Right lobe of liver (tissue), 6 donors: ENCODE measurements at regions not wholly inside any gene's neighbourhood (a gene's known extent, or its start where the extent isn't known, plus 50 kb on each side); places are given as distances from the start of the nearest gene placed in this dataset.

Experiments
- ATAC-seq, 4 donors: fragments of 200-7000 bp; cut with Tn5 transposase; one replicate each; pipeline ENCODE4 v1.9.1; 2020; ENCODE audit warnings: mild to moderate bottlenecking in 4 of 4, moderate library complexity in 4 of 4
- DNase-seq, 3 donors: peaks; one replicate each; pipeline ENCODE4 v3.0.0-alpha.2; 2020
- H3K27ac ChIP-seq, 3 donors: fragments of 200-600 bp; one replicate each; pipeline ENCODE4 v1.8.0; 2022
- H3K27me3 ChIP-seq, 2 donors: fragments of 200-600 bp; one replicate each; pipeline ENCODE4 v1.8.0; 2022
- H3K36me3 ChIP-seq, 4 donors: fragments of 200-600 bp; sonication (generic) in 1 of 4; one replicate each; pipeline versions ENCODE4 v1.5.1 to v1.8.0; 2017 to 2022; ENCODE audit warnings: control low read depth in 1 of 4
- H3K4me1 ChIP-seq, 4 donors: fragments of 200-600 bp; sonication (generic) in 1 of 4; one replicate each; pipeline versions ENCODE4 v1.5.1 to v1.8.0; 2017 to 2022; ENCODE audit warnings: control low read depth in 1 of 4
- H3K4me3 ChIP-seq, 3 donors: fragments of 200-600 bp; one replicate each; pipeline ENCODE4 v1.8.0; 2022
- H3K9me3 ChIP-seq, 4 donors: fragments of 200-600 bp; sonication (generic) in 1 of 4; one replicate each; pipeline versions ENCODE4 v1.5.1 to v1.8.0; 2017 to 2022; ENCODE audit warnings: control low read depth in 1 of 4
- POLR2A ChIP-seq: fragments of 450-650 bp; IDR thresholded peaks from one replicate; pipeline ENCODE4 v1.6.1; 2017; ENCODE audit warnings: antibody characterized with exemption, mild to moderate bottlenecking
- WGBS: methylation state at CpG from one replicate; pipeline ENCODE4 v1.1.6; 2018; ENCODE audit warnings: low coverage, low lambda C conversion rate; ENCODE audit not compliant: insufficient coverage; ENCODE audit errors: missing lambda C conversion rate; 5-methylcytosine and 5-hydroxymethylcytosine counted together
- intact Hi-C, 2 donors: fragments of 100-400 bp; cut with DNase I; formaldehyde crosslinking; loops; one replicate each; pipeline versions ENCODE4 v1.11.2 to v1.14.1; 2022
- TF ChIP-seq, protein P1 (sequence below), 4 donors: fragments of 200-600 bp in 3 of 4; fragments of 450-650 bp in 1 of 4; IDR thresholded peaks; one replicate each; pipeline versions ENCODE4 v1.5.1 to v1.8.0; 2016 to 2022; ENCODE audit warnings: antibody characterized with exemption in 4 of 4, mild to moderate bottlenecking in 2 of 4
- donor health status: DM: no; HTN: yes; CAD: no.
- donor health status: DM: no; HTN: no; CAD: no.
- donor health status: DM: no; HTN: no; CAD: no.
- donor health status: DM: no; HTN: yes; CAD: no.
- donor health status: DM: no; HTN: yes; CAD: no.

DNA sequence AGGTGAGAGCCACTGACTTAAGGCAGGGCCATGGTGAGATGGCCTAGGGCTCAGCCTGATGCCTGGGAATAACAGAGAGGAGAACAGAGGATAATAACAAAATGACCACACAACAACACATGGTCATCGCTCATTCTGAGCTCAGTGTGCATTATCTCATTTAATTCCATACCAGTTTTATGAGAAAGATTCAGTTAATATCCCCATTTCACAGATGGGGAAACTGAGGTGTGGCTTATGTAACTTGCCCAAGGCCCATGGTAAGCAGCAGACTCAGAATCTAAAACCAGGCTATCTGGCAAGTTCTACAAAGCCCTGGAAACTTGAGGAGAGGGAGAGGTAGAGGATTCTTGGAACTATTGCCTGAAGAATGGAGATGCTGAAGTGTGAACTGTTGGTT, 200.9 kb upstream of the PMEPA1 start:
- DNase-seq (no peak), ATAC-seq (no peak)
- TF ChIP-seq, protein P1, sequence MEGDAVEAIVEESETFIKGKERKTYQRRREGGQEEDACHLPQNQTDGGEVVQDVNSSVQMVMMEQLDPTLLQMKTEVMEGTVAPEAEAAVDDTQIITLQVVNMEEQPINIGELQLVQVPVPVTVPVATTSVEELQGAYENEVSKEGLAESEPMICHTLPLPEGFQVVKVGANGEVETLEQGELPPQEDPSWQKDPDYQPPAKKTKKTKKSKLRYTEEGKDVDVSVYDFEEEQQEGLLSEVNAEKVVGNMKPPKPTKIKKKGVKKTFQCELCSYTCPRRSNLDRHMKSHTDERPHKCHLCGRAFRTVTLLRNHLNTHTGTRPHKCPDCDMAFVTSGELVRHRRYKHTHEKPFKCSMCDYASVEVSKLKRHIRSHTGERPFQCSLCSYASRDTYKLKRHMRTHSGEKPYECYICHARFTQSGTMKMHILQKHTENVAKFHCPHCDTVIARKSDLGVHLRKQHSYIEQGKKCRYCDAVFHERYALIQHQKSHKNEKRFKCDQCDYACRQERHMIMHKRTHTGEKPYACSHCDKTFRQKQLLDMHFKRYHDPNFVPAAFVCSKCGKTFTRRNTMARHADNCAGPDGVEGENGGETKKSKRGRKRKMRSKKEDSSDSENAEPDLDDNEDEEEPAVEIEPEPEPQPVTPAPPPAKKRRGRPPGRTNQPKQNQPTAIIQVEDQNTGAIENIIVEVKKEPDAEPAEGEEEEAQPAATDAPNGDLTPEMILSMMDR (IDR thresholded peaks at IDR 0.05): no peak
- TF ChIP-seq POLR2A: no peak
- no peaks in the 10 kb centered on the region for H3K27me3 ChIP-seq
- no peaks in the 10 kb centered on the region for H3K4me1 ChIP-seq
- H3K27ac ChIP-seq: no peak overlapping the region
- no peak overlapping the region for H3K4me3 ChIP-seq
- WGBS: 100% methylated on average over 1 of the region's 1 CpG
- intact Hi-C loops: no loop called here
- no peaks in the 10 kb centered on the region for H3K36me3 ChIP-seq
- H3K9me3 ChIP-seq: no peaks in the 10 kb centered on the region

DNA sequence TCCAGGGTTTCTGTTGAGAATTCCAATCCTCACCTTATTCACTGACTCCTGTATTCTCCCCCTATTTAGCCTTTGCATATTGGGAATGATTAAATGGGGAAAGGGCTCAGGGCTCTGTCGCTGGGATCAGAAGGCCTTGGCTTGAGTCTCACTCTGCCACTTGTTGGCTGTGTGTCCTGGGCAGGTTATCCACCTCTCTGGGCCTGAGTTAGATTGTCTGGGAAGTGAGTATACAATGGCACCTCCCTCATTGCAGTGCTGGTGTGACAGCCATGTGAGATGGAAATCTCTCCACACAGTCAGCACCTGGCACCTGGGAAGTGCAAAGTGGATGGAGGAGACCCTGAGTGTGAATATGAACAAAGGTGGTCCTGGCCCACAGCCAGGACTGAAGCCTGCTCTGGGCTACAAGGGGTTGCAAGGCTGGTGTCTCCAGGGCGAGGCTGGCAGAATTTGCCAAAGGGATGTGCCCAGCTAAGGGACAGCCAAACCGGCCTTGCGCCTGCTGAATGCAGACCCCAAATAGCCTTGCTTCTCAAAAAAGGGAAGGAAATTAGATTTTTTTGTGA, 200.0 kb upstream of the PMEPA1 start:
- TF ChIP-seq, protein P1 (IDR thresholded peaks at IDR 0.05): no peak
- no peak for TF ChIP-seq POLR2A
- Histone ChIP-seq H3K4me3 (no peak overlapping the region), H3K9me3 (no peaks in the 10 kb centered on the region), H3K4me1 (no peaks in the 10 kb centered on the region), H3K27me3 (no peaks in the 10 kb centered on the region), H3K27ac (no peak overlapping the region), H3K36me3 (no peaks in the 10 kb centered on the region)
- DNase-seq (no peak), ATAC-seq (no peak)
- intact Hi-C loops: no loop called here
- WGBS: 85% methylated on average over 2 of the region's 4 CpGs

DNA sequence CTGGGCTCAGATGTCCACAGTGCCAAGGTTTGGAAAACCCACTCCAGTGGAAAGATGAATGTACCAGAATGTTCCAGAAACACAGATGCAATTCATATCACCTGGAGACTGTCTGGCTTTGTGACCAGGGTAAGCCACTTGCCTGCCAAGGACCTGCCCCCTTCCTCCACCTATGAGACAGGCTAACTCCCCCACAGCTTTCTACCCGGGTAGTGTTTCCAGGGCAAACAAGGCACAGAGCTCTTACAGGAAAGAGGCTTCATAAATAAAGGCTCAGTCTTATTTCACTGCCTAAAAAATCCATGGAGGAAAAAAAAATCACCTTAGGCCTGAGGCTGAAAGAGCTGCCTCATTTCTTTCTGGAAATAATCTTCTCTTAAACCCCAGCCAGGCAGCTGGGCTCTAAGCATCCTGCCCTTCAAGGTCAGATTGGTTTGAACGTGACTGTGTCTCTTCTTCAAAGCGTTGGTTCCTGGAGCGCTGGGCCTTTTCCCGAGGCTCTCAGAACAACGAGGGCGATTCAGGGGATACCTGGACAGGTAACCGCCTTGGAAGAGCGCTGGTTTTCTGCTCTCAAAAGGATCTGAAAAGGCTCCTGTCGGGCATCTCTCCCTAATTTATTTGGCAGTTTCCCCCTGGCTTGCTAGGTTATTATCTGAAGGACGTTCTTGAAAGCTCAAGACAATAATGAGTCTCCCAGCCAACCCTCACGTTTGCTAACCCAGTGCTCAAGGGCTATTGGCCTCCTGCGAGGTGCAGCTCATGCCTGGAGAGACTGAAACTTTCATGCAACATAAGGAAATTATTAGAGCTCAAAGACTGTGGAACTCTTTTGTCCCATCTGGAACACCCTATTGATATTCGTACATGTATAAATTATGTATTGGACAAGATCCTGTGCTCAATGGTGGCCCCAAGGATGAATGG, 199.2 kb upstream of the PMEPA1 start:
- no peak for ATAC-seq
- no peak overlapping the region for H3K27ac ChIP-seq

DNA sequence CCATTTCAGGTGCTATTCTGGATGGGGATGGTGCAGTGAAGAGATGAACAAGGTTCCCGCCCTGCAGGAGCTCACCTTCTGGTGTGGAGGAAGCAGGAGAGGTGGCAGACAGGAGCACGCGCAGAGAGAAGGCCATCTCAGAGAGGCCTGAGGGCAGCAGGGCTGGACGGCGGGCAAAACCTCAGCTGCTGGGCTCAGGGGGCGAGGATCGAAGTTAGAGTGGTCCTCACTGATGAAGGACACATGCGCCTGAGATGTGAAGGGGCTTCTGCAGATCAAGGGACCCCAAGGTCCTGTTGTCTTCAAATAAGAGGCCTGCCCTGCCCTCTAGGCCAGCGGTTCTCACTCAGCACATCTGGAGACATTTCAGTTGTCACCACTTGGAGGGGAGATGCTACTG, 198.4 kb upstream of the PMEPA1 start:
- Histone ChIP-seq H3K36me3 (no peaks in the 10 kb centered on the region), H3K27ac (no peak overlapping the region), H3K9me3 (no peaks in the 10 kb centered on the region), H3K4me1 (no peaks in the 10 kb centered on the region), H3K27me3 (no peaks in the 10 kb centered on the region), H3K4me3 (no peak overlapping the region)
- ATAC-seq: no peak
- WGBS: 80% methylated on average over 4 of the region's 9 CpGs
- no peak for DNase-seq
- intact Hi-C loops: no loop called here
- TF ChIP-seq, protein P1 (IDR thresholded peaks at IDR 0.05): no peak
- no peak for TF ChIP-seq POLR2A

More for the DNA sequence above, 199.2 kb upstream of the PMEPA1 start:
- intact Hi-C loops: no loop called here
- WGBS: 67% methylated on average over 13 of the region's 14 CpGs
- TF ChIP-seq, protein P1 (IDR thresholded peaks at IDR 0.05): no peak
- no peak for TF ChIP-seq POLR2A
- no peaks in the 10 kb centered on the region for H3K36me3 ChIP-seq
- H3K9me3 ChIP-seq: no peaks in the 10 kb centered on the region
- no peak overlapping the region for H3K4me3 ChIP-seq
- no peaks in the 10 kb centered on the region for H3K4me1 ChIP-seq
- H3K27me3 ChIP-seq: no peaks in the 10 kb centered on the region
- DNase-seq: no peak
